GM23248 (cell line): ENCODE measurements at regions not wholly inside any gene's neighbourhood (a gene's known extent, or its start where the extent isn't known, plus 50 kb on each side); places are given as distances from the start of the nearest gene placed in this dataset.
"Not testable (repeated sequence)": the region's sequence is repeated elsewhere in the genome, so short reads cannot be mapped to it uniquely, and the experiment has no call there.

Experiments used
- DNase-seq: peaks from one replicate; pipeline ENCODE4 v3.0.0-alpha.2; 2015
- H2AFZ ChIP-seq: fragments of 200-600 bp; sonication (generic); 2 replicates; pipeline ENCODE4 v1.6.1; 2016; ENCODE audit warnings: antibody characterized with exemption
- H3F3A ChIP-seq: fragments of 200-600 bp; sonication (generic); 2 replicates; pipeline ENCODE4 v1.6.1; 2016; ENCODE audit warnings: mild to moderate bottlenecking, antibody characterized with exemption, mixed run types; ENCODE audit not compliant: insufficient read depth
- H3K27ac ChIP-seq: fragments of 200-600 bp; sonication (generic); 2 replicates; pipeline ENCODE4 v1.5.1; 2016; ENCODE audit warnings: mild to moderate bottlenecking
- H3K27me3 ChIP-seq: fragments of 200-600 bp; sonication (generic); replicated peaks from 2 replicates; pipeline ENCODE4 v1.6.1; 2016; ENCODE audit warnings: mild to moderate bottlenecking; ENCODE audit not compliant: insufficient read depth
- H3K36me3 ChIP-seq: fragments of 200-600 bp; sonication (generic); 2 replicates; pipeline ENCODE4 v1.6.1; 2016; ENCODE audit warnings: low read depth, mild to moderate bottlenecking
- H3K4me1 ChIP-seq: fragments of 200-600 bp; sonication (generic); 2 replicates; pipeline ENCODE4 v1.6.1; 2016; ENCODE audit warnings: mild to moderate bottlenecking; ENCODE audit not compliant: insufficient read depth
- H3K4me2 ChIP-seq: fragments of 200-600 bp; sonication (generic); one replicate; pipeline ENCODE4 v1.6.1; 2016; ENCODE audit warnings: mild to moderate bottlenecking; ENCODE audit not compliant: unreplicated experiment
- H3K4me3 ChIP-seq: fragments of 200-600 bp; sonication (generic); 2 replicates; pipeline ENCODE4 v1.5.1; 2016; ENCODE audit warnings: mild to moderate bottlenecking
- H3K79me2 ChIP-seq: fragments of 200-600 bp; sonication (generic); 2 replicates; pipeline ENCODE4 v1.6.1; 2016; ENCODE audit warnings: mild to moderate bottlenecking; ENCODE audit not compliant: insufficient read depth
- H3K9ac ChIP-seq: fragments of 200-600 bp; sonication (generic); 2 replicates; pipeline ENCODE4 v1.6.1; 2016; ENCODE audit warnings: mild to moderate bottlenecking
- H3K9me2 ChIP-seq: fragments of 200-600 bp; sonication (generic); 2 replicates; pipeline ENCODE4 v1.6.1; 2016; ENCODE audit warnings: mixed run types, mild to moderate bottlenecking, moderate library complexity; ENCODE audit not compliant: insufficient read depth
- H3K9me3 ChIP-seq: fragments of 200-600 bp; sonication (generic); one replicate; pipeline ENCODE4 v1.6.1; 2017; ENCODE audit warnings: low read depth
- H4K20me1 ChIP-seq: fragments of 200-600 bp; sonication (generic); 2 replicates; pipeline ENCODE4 v1.6.0; 2016; ENCODE audit not compliant: insufficient read depth
- EZH2 ChIP-seq: fragments of 200-600 bp; sonication (generic); IDR thresholded peaks from 2 replicates; pipeline ENCODE4 v1.6.1; 2018; ENCODE audit warnings: antibody characterized with exemption, mild to moderate bottlenecking; ENCODE audit not compliant: insufficient read depth, poor library complexity, severe bottlenecking
- EZH2phosphoT487 ChIP-seq: fragments of 200-600 bp; sonication (generic); IDR thresholded peaks from 2 replicates; pipeline ENCODE4 v1.6.1; 2018; ENCODE audit warnings: antibody characterized with exemption, moderate library complexity, mild to moderate bottlenecking, low read depth; ENCODE audit not compliant: insufficient read depth
- WGBS, 2 experiments: methylation state at CpG; one replicate each; pipeline ENCODE4 v1.1.6; 2015 to 2017; ENCODE audit warnings: low lambda C conversion rate in 2 of 2, low coverage in 1 of 2; ENCODE audit errors: missing lambda C conversion rate in 2 of 2; 5-methylcytosine and 5-hydroxymethylcytosine counted together
- in situ Hi-C: fragments of 300-500 bp; cut with MboI; formaldehyde crosslinking; loops from 2 replicates; pipeline ENCODE4 v1.15.0; 2020

- no peak for TF ChIP-seq EZH2
- no peak for TF ChIP-seq EZH2phosphoT487
- 26 to 33% methylated on average over 1 of the region's 1 CpG for WGBS, 2 experiments
- no peak overlapping the region for H3K4me3 ChIP-seq
- no peak overlapping the region for H3K27ac ChIP-seq
- H3K9me3 ChIP-seq = no peaks in the 10 kb centered on the region
- no peaks in the 10 kb centered on the region for H3K27me3 ChIP-seq
- no peaks in the 10 kb centered on the region for H4K20me1 ChIP-seq
- no peak overlapping the region for H3K9ac ChIP-seq
- no peaks in the 10 kb centered on the region for H3K36me3 ChIP-seq
- no peaks in the 10 kb centered on the region for H3K4me1 ChIP-seq
- no peaks in the 10 kb centered on the region for H3K79me2 ChIP-seq
- H3K9me2 ChIP-seq = no peaks in the 10 kb centered on the region
- no peaks in the 10 kb centered on the region for H3F3A ChIP-seq
- no peak for DNase-seq
- in situ Hi-C loops = no loop called here
- no peak overlapping the region for H2AFZ ChIP-seq
- no peak overlapping the region for H3K4me2 ChIP-seq
Measured at GRCh38 chr4:9592010-9592409, 147.8 kb downstream of the DEFB131A start.

GRCh38 chr4:9594948-9595347, 150.7 kb downstream of the DEFB131A start:
- no peaks in the 10 kb centered on the region for H3K9me2 ChIP-seq
- H3K27me3 ChIP-seq = no peaks in the 10 kb centered on the region
- H3F3A ChIP-seq = no peaks in the 10 kb centered on the region
- no peak overlapping the region for H3K9ac ChIP-seq
- TF ChIP-seq EZH2phosphoT487 (no peak), EZH2 (no peak)
- H2AFZ ChIP-seq = no peak overlapping the region
- no peak overlapping the region for H3K4me2 ChIP-seq
- no peak for DNase-seq
- H3K4me3 ChIP-seq = no peak overlapping the region
- no peaks in the 10 kb centered on the region for H4K20me1 ChIP-seq
- no peak overlapping the region for H3K27ac ChIP-seq
- no peaks in the 10 kb centered on the region for H3K36me3 ChIP-seq
- in situ Hi-C loops = no loop called here
- H3K79me2 ChIP-seq = no peaks in the 10 kb centered on the region
- no peaks in the 10 kb centered on the region for H3K4me1 ChIP-seq
- WGBS, 2 experiments = 53 to 55% methylated on average over 1 of the region's 1 CpG
- no peaks in the 10 kb centered on the region for H3K9me3 ChIP-seq

- 57 to 64% methylated on average over 1 of the region's 1 CpG for WGBS, 2 experiments
- H3K9ac ChIP-seq, H3K4me2 ChIP-seq, H3K27me3 ChIP-seq, H3K36me3 ChIP-seq, H3K4me1 ChIP-seq, H3K4me3 ChIP-seq, DNase-seq, H4K20me1 ChIP-seq, H3F3A ChIP-seq, H3K9me3 ChIP-seq, H3K27ac ChIP-seq, H2AFZ ChIP-seq, H3K79me2 ChIP-seq, H3K9me2 ChIP-seq, in situ Hi-C loops: not testable (repeated sequence)
Measured at GRCh38 chr4:9595531-9595930, 151.3 kb downstream of the DEFB131A start.

DNA sequence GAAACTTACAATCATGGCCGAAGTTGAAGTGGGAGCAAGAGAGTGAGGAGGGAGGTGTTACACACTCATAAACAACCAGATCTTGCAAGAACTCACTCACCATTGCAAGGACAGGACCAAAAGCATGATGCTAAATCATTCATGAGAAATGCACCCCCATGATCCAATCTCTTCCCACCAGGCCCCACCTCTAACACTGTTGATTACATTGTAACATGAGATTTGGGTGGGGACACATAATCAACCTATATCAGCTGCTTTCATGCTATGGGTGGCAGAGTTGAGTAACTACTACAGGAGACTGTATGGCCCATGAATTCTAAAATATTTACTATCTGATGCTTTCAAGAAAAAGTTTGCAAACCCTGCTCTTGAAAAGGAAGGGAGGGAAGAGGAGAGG, 155.1 kb downstream of the DEFB131A start:
- no peaks in the 10 kb centered on the region for H3K79me2 ChIP-seq
- no peaks in the 10 kb centered on the region for H3K9me2 ChIP-seq
- DNase-seq = no peak
- TF ChIP-seq EZH2phosphoT487 = no peak
- no peak for TF ChIP-seq EZH2
- H3K4me3 ChIP-seq = no peak overlapping the region
- no peaks in the 10 kb centered on the region for H3K36me3 ChIP-seq
- no peaks in the 10 kb centered on the region for H3K4me1 ChIP-seq
- H3K4me2 ChIP-seq = no peak overlapping the region
- no peaks in the 10 kb centered on the region for H3K9me3 ChIP-seq
- no peak overlapping the region for H3K9ac ChIP-seq
- no peak overlapping the region for H3K27ac ChIP-seq
- 59 to 73% methylated on average over 1 of the region's 1 CpG for WGBS, 2 experiments
- in situ Hi-C loops = no loop called here
- H3F3A ChIP-seq = no peaks in the 10 kb centered on the region
- no peak overlapping the region for H2AFZ ChIP-seq
- no peaks in the 10 kb centered on the region for H3K27me3 ChIP-seq
- H4K20me1 ChIP-seq = no peaks in the 10 kb centered on the region

- Histone ChIP-seq H3K4me2 (no peak overlapping the region), H2AFZ (no peak overlapping the region), H3K9ac (no peak overlapping the region), H3F3A (no peaks in the 10 kb centered on the region), H4K20me1 (no peaks in the 10 kb centered on the region), H3K9me3 (no peaks in the 10 kb centered on the region), H3K36me3 (no peaks in the 10 kb centered on the region), H3K27ac (no peak overlapping the region), H3K9me2 (no peaks in the 10 kb centered on the region), H3K4me1 (no peaks in the 10 kb centered on the region), H3K4me3 (no peak overlapping the region), H3K79me2 (no peaks in the 10 kb centered on the region), H3K27me3 (no peaks in the 10 kb centered on the region)
- TF ChIP-seq EZH2 (no peak), EZH2phosphoT487 (no peak)
- in situ Hi-C loops = no loop called here
- WGBS, 2 experiments = 74% methylated on average over 19 of the region's 19 CpGs
- DNase-seq = no peak
Measured at GRCh38 chr4:9600246-9600645, 156.0 kb downstream of the DEFB131A start.
